ENCODE measurements at regions not wholly inside any gene's neighbourhood (a gene's known extent, or its start where the extent isn't known, plus 50 kb on each side); places are given as distances from the start of the nearest gene placed in this dataset.

- Histone ChIP-seq H3K36me3 (no peaks in the 10 kb centered on the region), H3K27ac (no peak overlapping the region), H3K4me1 (no peaks in the 10 kb centered on the region), H3K27me3 (peaks cover 0 to 3% of the 10 kb centered on the region in 2 donors), H3K9me3 (no peaks in the 10 kb centered on the region), H3K4me3 (no peak overlapping the region)
- no peak for TF ChIP-seq CTCF (IDR thresholded peaks at IDR 0.05)
- ATAC-seq (no peak), DNase-seq (no peak)
- intact Hi-C loops (cut with DNase I), result no loop called here
These were observed 78.0 kb upstream of the GATA6 start for GRCh38 chr18:22091341-22091740.

- DNase-seq, result no peak
- H3K27ac ChIP-seq, result no peak overlapping the region
- ATAC-seq, result no peak
- no peak overlapping the region for H3K4me3 ChIP-seq
- peaks cover 0 to 3% of the 10 kb centered on the region in 2 donors for H3K27me3 ChIP-seq
- H3K4me1 ChIP-seq, result no peaks in the 10 kb centered on the region
- intact Hi-C loops (cut with DNase I), result no loop called here
- no peaks in the 10 kb centered on the region for H3K9me3 ChIP-seq
- no peaks in the 10 kb centered on the region for H3K36me3 ChIP-seq
- TF ChIP-seq CTCF (IDR thresholded peaks at IDR 0.05), result no peak
These were observed 75.5 kb upstream of the GATA6 start for GRCh38 chr18:22093731-22094357.

GRCh38 chr18:22094358-22094734, 75.0 kb upstream of the GATA6 start:
- ATAC-seq (no peak), DNase-seq (no peak)
- no peak for TF ChIP-seq CTCF (IDR thresholded peaks at IDR 0.05)
- no peaks in the 10 kb centered on the region for H3K36me3 ChIP-seq
- no peak overlapping the region for H3K27ac ChIP-seq
- intact Hi-C loops (cut with DNase I), result no loop called here
- no peak overlapping the region for H3K4me3 ChIP-seq
- H3K27me3 ChIP-seq, result peaks cover 0 to 3% of the 10 kb centered on the region in 2 donors
- no peaks in the 10 kb centered on the region for H3K9me3 ChIP-seq
- no peaks in the 10 kb centered on the region for H3K4me1 ChIP-seq

GRCh38 chr18:22098563-22098989, 70.8 kb upstream of the GATA6 start:
- Histone ChIP-seq H3K27ac (no peak overlapping the region), H3K4me3 (no peak overlapping the region), H3K36me3 (no peaks in the 10 kb centered on the region), H3K9me3 (no peaks in the 10 kb centered on the region), H3K4me1 (no peaks in the 10 kb centered on the region), H3K27me3 (peaks cover 0 to 10% of the 10 kb centered on the region in 2 donors)
- peak in 1 of 4 donors; percentile 19 for DNase-seq
- peak; percentile 83 for ATAC-seq
- TF ChIP-seq CTCF (IDR thresholded peaks at IDR 0.05), result no peak
- intact Hi-C loops (cut with DNase I), result no loop called here

GRCh38 chr18:22099925-22100324, 69.5 kb upstream of the GATA6 start:
- no peak overlapping the region for H3K4me3 ChIP-seq
- no peaks in the 10 kb centered on the region for H3K9me3 ChIP-seq
- no peak for ATAC-seq
- no peaks in the 10 kb centered on the region for H3K4me1 ChIP-seq
- intact Hi-C loops (cut with DNase I), result no loop called here
- H3K36me3 ChIP-seq, result no peaks in the 10 kb centered on the region
- H3K27ac ChIP-seq, result no peak overlapping the region
- H3K27me3 ChIP-seq, result peaks cover 0 to 7% of the 10 kb centered on the region in 2 donors
- TF ChIP-seq CTCF (IDR thresholded peaks at IDR 0.05), result no peak
- no peak for DNase-seq

All from left lung (tissue), 4 donors.